NB4 (cell line): ENCODE measurements at regions not wholly inside any gene's neighbourhood (a gene's known extent, or its start where the extent isn't known, plus 50 kb on each side); places are given as distances from the start of the nearest gene placed in this dataset.

Experiments used
- MYC ChIP-seq: IDR thresholded peaks from 2 replicates; pipeline ENCODE4 v1.6.1; 2011; ENCODE audit warnings: low read depth, low read length
- TF ChIP-seq, protein P1 (sequence below): IDR thresholded peaks from one replicate; pipeline ENCODE4 v1.5.1; 2012; ENCODE audit warnings: low read depth, low read length

DNA sequence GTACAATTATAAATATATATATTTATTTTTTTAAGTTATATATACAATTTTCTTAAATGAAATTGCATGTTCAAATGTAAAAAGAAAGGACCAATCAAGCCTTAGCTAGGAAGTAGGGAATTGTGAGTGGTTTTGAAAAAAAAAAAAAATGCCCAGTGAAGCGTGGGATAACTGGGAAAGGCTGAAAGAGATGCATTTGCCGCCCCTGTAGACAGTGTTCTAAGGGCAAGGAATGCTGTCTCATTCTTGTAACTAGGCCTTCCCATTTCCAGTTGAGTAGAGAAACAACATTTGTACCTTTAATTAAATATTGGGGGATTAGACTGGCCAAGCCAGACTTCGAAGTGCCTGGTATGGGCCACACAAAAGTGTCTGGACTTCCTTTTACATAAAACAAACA is 430.1 kb upstream of the SLC35B3 start:
- no peak for TF ChIP-seq MYC
- TF ChIP-seq, protein P1, sequence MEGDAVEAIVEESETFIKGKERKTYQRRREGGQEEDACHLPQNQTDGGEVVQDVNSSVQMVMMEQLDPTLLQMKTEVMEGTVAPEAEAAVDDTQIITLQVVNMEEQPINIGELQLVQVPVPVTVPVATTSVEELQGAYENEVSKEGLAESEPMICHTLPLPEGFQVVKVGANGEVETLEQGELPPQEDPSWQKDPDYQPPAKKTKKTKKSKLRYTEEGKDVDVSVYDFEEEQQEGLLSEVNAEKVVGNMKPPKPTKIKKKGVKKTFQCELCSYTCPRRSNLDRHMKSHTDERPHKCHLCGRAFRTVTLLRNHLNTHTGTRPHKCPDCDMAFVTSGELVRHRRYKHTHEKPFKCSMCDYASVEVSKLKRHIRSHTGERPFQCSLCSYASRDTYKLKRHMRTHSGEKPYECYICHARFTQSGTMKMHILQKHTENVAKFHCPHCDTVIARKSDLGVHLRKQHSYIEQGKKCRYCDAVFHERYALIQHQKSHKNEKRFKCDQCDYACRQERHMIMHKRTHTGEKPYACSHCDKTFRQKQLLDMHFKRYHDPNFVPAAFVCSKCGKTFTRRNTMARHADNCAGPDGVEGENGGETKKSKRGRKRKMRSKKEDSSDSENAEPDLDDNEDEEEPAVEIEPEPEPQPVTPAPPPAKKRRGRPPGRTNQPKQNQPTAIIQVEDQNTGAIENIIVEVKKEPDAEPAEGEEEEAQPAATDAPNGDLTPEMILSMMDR, result no peak
